Stimulated activated CD8-positive, alpha-beta memory T cell treated with anti-CD3 and anti-CD28 coated beads, Interleukin-4, amount 100 ng/mL, for 1 hour (primary cell): ENCODE measurements at regions not wholly inside any gene's neighbourhood (a gene's known extent, or its start where the extent isn't known, plus 50 kb on each side); places are given as distances from the start of the nearest gene placed in this dataset.
A peak's percentile ranks its signal among the peaks of the same experiment; 100 is the strongest.

Experiments
- DNase-seq, 2 donors: peaks; one replicate each; pipeline ENCODE4 v3.0.0-alpha.2; 2020; ENCODE audit warnings: low read depth in 2 of 2, low spot score in 1 of 2

DNA sequence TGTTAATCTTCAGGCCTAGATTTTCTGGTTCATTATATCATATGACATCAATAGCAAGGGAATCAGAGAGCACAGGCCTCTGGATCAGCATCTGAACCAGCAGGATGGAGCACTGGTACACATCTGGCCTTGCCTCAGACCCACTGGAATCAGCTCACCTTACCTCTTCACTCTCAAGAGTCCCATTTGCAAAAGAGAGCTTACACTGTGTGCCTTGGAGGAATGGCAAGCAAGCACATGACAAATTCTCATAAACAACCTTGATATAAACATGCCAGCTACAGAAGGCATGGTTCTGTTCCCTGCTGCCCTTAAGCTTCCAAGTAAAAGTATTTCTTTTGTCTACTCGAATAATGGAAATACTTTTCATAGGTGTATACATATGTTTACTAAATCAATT, 128.6 kb upstream of the CPM start:
- DNase-seq, result no peak

DNA sequence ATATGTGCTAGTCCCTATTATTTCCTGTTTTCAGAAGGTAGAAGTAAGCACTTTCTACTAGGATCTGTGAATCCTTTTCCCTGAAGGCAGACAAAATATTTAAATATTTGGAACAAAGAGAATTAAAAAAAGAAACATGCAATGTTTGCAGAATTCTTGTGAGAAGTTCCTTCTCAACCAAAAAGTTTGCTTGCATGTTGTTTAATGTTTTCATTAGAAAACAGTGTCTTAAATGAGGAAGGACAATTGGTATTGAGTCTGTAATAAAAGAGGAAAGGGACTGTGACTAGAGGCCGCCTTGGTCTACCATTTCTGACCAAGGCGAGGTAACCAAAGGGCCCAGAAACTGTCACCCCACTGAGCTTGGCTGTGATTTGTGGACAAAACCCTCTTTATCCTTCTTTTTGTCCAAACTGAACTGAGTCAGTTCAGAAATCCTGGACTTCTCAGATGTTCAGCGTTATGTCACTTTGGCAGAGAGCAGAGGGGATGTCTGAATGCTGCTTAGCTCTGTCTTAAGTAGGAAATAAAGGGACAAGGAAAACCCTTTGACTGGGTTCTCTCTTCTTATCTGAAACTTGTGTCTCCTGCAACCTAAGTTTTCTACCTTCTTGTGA, 129.8 kb upstream of the CPM start:
- no peak for DNase-seq

DNA sequence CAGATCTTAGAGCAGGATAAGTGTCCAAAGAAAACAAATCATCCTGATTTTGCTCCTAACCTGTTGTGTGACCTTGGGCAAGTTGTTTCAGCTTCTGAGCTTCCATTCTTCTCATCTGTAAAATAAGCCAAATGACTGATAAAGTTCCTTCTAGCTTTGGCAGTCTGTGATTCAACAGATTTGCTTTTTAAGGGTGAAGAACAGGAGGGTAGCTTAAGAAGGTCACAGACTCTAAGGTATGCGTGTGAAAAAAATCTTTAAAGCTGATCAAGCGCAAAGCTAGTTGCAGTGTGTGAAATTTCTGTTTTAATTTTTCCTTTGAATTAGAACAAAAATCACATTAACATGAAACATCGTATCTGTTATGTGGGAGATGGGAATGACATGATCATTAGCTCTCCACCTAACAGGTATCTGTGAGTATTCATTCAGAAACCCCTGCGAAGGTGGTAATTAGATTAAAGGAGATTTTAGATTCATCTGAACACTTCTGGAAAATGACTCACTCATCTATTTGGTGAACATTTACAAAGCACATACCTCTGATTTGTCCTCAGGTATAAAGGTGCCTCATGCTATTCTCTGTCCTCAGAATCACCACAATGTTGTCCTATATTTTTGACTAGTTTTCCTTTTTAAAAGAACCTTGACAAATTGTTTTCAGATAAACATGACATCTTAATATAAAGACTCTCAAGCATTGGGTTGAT, 131.9 kb upstream of the CPM start:
- DNase-seq, result no peak

DNA sequence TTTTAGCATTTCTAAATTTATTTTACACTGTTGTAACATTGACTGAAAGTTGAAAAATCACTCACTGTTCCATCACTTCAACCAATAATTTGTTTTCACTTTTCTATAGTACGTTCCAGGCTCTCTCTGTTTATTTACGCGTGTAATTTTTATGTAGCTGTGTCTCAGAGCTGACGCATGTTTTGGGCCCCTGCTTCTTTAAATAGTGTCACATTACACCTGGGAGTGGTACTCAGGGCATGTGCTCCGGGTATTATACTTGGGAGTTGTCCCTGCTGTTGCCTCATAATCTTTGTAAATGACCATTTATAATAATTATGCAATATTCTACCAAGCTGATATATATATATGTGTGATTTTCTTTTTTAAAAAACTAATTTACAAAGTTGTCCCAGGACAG, 132.8 kb upstream of the CPM start:
- DNase-seq, result no peak

DNA sequence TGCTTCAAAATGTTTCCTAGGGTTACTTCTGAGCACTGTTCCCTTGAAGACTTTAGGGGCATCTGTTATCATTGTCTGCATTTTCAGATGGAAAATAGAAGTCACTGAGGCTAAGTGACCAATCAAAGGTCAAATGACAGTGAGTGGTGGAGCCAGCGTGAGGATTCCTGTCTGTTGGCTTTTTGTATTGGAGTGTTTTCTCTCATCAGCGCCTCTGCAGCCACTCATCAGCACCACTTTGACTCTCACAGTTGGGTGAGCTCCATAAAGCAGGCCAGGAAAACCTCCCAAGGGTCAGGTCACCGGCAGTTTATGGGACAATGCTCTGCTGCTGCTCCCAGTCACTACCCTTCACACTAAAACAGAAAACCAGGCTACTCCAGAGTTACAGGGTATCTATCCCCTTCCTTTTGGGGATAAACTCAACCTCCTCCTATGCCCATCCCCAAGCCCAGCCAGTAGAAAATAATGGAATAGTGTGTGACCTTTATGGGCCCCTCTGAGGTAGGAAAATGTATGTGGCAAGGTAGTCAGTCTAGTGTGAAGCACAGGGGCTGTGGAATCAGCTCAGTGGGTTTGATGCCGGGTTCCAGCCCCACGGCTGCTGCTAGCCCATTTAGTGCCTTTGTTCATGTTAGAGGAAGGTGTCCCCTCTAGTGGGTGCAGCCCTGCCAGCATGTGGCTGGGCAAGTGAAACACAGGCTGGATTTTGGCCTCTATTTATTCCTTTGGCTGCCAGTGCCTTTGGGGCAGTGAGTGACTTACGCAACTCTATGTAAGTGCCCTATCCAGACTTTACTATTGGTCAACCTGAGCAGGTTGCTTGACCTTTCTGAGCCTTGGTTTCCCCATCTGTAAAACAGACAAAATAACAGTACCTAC, 133.8 kb upstream of the CPM start:
- DNase-seq, result no peak

DNA sequence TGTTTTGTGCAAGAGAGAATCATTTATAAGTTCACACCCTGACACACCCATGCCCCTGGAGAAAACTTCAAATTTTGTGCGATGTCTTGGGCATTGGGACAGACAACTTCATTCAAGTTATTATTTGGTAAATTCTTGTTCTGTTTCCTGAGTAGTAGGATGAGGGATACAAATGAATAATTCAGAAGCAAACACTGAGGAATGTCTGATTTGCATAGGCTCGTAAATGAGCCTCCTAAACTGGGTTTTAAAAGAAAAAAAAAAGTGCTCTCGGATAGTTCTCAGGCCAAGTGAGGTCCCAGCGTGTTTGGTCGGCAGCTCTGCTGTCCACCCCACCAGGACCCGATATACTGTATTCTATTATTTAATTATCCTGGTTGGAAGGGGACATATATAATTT, 134.7 kb upstream of the CPM start:
- no peak for DNase-seq

DNA sequence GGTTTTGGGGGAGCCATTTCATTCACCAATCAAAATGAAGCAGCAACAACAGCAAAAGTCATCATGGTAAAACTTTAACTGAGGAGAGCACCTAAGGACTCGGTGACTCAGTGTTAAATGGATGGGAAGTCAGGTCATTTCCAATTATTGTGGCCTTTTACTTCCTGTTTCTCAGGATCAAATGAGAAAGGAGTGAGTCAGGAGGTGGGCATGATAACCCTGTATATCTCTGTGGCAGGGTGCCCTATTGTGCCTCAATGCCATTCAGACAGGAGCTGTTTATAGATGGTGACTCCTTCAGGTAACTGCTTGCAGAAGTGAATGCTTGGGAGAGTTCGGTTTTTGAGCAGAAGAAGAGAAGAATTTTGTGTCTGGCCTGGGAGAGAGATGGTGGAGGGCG, 135.5 kb upstream of the CPM start:
- no peak for DNase-seq

DNA sequence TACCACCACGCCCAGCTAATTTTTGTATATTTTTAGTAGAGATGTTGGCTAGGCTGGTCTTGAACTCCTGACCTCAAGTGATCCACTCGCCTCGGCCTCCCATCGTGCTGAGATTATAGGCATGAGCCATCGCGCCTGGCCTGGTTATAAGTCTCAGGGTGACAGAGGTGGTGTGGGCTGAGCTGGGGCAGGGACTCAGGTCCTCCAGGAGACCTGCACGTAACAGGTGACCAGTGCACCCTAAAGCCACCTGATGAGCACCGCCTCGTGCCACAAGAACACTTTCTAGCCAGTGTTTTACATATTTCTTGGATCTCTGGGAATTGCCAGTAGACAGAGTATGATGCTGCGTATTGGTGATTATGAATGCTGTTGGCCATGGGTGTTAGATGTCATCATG, 136.5 kb upstream of the CPM start:
- DNase-seq, result no peak

DNA sequence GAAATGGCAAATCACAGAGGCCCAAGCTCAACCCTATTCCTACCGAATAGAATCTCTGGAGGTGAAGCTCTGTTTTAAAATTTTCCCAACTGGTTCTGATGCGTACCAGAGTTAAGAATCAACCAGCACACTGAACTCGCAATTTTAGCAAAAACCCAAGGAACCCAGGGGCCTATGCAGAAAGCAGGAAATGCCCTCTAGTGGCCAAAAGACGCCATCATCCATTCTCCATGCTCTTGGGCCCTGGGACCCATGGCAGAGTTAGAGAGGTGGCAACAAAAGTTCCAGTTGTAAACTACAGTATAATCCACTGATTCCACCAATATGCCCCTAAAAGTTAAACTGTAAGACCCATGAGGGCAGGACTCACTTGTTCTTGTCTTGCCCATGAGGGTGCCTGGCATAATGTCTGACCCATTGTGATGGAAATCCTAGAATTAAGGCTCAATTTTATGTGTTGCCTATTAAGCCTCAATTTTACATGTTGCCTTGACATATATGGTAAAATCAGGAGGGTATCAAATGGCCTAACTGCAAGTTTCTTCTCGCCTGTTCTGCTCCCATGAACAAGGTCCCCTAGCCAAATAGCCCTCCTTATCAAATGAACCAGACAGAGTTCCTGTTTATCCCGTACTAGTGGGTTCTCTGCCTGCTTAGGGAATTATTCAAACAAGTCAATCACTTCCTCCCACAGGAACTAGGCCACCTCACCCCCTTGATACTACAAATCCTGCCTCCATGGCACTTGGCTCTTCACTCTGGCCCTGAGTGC, 137.5 kb upstream of the CPM start:
- peak; percentile 4 to 37 for DNase-seq

DNA sequence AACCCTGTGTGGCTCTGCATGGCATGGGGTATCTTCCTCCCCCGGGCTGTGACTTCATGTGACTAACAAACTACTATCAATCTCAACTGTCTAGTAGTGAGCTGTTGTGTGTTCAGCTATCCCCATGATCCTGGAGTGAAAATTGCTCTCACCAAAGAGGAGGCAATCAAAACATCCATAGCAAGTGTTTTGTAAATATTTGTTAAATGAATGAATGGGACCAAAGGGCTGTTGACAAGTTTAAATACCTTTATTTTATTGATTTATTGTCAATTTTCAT, 138.1 kb upstream of the CPM start:
- DNase-seq, result no peak

DNA sequence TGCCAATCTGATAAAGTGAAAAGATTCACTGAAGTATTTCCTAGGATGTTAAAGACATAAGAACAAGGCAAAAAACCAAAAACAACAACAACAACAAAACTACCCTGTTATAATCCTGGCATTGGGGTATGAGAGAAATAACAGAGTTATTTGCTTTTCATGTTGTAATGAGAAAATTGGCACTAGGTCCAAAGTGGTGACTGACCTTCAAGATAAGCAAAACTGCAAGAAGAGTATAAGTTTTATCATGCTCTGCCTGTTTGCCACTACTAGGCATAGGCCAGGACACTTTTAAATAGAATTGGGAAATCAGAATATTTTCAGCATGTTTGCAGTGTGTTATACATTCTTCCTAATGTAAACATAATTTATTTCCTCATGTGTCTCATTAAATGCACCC, 140.1 kb upstream of the CPM start:
- DNase-seq, result no peak

DNA sequence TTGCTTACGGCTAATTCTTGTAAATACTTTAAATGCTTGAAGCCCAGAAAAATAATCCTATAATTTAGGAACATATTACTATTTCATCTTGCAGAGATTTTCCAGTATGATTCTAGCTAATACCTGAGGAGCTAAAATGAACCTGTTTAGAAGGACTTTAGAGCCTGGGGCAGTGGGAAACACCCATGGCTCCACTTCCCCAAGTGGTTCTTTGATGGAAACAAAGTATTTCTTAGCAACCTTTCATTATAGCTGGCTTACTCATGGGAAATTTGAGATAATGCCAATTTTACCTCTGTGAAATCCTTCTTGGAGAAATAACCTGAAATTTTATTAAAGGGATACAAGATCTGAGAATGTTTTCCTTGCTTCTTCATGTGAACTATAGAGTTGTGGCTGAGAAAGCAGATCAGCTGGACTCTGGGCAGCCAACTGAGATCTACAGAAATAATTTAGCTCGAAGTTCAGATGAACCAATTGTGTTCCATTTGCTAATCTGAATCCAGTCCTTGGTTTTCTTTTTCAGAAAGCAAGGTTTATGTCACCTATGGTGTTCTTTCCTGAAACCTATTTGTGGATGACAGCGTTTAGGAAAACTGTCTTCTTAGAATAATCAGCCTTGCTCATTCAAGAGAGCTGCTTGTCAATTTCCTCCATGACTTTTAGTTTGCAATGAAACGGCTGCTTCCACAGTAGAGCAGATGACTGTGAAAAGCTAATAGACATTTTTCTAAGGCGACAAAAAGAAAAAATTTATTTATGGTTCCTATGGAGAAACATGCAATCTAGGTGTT, 141.8 kb upstream of the CPM start:
- no peak for DNase-seq

DNA sequence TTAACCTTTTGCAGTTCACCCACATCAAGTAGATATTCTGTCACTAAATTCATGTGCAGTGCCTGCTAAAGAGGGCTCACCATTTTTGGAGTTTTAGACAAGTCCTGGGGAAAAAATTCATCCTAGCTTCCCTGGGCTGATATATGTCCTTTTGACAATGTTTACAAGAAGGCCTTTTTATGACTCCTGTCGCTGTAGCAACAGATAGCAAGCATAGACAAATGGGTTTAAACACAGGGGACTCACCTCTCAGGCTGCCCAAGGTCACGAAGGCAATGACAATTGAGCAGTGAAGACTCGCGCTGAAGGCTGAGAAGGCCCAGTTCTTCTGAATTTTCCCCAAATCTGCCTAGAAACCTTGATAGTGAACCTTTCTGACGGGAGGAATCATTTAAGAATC, 150.7 kb upstream of the CPM start:
- no peak for DNase-seq

DNA sequence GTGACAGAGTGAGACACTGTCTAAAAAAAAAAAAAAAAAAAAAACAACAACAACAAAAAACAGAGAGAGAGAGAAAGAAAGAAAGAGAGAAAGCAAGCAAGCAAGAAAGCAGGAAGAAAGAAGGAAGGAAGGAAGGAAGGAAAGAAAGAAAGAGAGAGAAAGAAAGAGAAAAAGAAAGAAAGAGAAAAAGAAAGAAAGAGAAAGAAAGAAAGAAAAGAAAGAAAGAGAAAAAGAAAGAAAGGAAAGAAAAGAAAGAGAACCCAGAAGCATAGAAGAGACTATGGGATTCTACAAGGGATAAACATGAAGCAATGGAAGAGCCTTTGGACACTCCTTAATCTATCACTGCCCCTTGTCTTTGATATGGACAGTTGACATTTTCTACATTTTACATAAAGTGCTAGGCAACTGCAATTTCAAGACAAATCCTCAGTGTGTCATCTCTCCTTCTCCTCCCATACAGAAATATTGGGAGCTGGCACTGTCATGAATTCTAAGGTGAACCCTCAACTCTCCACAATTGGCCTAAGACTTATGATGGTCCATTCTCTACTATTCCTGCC, 151.9 kb upstream of the CPM start:
- no peak for DNase-seq

DNA sequence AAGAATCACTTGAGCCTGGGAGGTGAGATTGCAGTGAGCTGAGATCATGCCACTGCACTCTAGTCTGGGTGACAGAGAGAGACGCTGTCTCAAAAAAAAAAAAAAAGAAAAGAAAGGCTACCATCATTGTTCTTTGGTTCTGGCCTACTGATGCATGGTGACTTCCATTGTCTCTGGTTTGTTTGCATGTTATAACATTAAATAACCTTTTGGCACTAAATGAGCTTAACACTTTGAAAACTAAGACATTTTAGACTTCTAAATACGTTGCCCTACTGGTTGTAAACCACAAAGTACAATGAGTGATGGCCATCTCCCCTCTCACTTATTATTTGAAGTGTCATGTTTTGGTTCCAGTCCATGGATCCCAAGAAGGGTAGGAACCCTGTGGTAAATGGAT, 152.9 kb upstream of the CPM start:
- DNase-seq, result no peak

DNA sequence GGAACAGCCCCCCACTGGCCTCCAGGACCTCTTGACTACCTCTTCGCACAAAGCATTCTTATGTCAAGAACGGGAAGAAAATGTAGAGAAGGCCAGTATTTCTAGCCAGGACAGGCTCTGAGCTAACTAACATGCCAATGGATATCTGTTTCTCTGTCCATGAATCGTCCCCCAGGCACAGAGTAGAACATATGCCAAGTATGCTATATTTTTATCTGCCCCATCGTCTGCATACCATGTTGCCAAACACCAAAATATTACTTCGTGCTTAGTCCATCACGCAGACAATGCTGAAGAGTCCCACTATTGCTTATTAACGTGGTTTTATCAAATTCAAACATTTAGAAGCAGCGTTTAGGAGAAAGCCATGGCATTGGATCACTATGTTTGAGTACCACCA, 151.4 kb upstream of the CPSF6 start:
- no peak for DNase-seq

DNA sequence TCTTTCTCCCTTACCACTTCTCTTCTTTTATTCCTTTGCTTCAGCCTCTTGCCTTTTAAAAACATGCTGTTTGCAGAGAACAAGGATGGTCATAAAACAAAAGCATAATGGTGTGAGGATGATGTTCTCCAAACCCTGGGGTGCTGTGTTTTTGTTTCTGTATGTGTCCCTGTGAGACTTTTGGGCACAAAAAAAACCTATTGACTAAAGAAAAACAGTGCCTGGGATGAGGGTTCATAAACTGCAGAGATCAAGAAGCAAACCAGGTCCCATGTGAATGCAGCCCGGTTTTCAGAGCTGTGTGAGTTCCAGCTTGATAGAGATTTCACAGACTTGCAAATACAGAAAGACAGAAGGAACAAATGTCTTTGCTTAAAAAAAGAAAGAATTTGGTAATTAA, 148.6 kb upstream of the CPSF6 start:
- no peak for DNase-seq

DNA sequence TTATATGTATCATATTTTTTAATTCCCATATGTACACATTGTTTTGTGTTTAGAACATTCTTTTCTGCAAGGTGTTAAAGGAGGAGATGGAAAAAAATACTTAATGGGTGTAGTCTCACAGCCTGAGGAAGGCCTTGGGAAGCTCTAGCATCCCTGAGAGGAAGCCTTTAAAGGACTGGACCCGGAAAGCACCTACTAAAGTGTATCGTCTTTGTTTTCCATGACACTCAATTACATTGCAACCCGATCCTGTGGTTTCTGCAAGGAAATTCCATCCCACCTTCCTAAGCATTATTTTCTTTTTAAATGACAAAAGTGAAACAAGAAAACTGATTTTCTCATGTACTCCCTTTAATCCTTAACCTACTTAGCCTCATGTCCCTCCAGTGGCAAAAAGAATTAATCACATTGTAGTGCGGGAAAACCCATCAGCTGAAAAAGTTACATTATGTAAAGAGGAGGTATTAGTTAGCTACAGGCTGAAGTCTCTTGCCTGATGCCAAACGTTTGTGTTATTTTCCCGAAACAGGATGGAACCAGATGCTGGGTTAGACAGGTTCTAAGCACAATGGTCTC, 147.8 kb upstream of the CPSF6 start:
- no peak for DNase-seq

DNA sequence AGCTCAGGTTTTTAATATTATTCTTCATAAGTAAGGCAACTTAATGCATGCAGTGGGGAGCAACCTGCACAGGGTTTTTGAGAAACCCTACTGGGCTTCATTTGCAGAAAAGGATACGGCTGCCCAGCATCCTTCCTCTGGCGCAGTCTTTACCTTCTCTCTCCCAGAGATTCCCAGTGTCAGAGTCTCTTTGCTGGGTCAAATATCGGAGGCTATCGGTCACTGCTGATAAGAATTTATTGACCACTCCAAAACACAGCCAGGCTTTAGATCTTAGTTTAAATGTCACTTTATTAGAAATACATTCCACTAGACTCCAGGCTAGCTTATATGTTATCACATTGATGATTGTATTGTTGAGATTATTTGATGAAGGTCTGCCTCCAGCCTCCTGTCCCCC, 147.2 kb upstream of the CPSF6 start:
- DNase-seq, result no peak

DNA sequence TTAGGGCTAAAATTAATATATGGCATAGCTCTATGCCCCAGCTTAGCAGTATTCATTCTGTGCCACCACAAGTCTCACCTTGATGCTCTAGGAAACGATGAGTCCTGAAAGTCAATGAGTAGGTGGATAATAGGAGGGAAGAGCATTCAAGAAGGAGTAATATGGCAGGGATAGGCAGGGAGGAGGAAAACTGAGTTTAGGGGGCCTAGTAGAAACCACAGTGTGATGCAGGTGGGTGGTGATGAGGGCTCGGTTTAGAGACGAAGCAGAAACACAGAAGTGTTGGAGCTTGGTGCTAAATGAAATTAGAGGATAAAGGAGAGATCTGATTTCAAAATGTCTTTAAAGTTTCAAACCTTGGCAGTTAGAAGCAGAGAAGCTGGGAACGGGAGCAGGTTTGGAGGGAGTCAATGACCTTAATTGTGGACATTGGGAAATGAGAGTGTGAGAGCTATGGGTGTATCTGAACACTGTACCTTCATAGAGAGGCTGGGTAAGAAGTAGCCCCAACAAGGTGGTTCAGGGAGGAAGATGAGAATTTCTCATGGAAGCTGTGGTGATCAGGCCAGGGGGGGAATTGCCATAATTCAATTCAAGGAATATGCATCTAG, 144.7 kb upstream of the CPSF6 start:
- DNase-seq, result no peak
